GM18951 (cell line): ENCODE measurements at regions not wholly inside any gene's neighbourhood (a gene's known extent, or its start where the extent isn't known, plus 50 kb on each side); places are given as distances from the start of the nearest gene placed in this dataset.

Experiments
- POLR2A ChIP-seq: IDR thresholded peaks from 4 replicates; pipeline ENCODE4 v1.6.1; 2011; ENCODE audit warnings: mild to moderate bottlenecking; ENCODE audit not compliant: insufficient read length, insufficient read depth; ENCODE audit errors: extremely low read depth
- in situ Hi-C: fragments of 300-500 bp; cut with MboI; formaldehyde crosslinking; loops from one replicate; pipeline ENCODE4 v1.12.0; 2022; ENCODE audit warnings: low sequenced_read_pairs, mixed read lengths, inconsistent platforms; ENCODE audit not compliant: unreplicated experiment

DNA sequence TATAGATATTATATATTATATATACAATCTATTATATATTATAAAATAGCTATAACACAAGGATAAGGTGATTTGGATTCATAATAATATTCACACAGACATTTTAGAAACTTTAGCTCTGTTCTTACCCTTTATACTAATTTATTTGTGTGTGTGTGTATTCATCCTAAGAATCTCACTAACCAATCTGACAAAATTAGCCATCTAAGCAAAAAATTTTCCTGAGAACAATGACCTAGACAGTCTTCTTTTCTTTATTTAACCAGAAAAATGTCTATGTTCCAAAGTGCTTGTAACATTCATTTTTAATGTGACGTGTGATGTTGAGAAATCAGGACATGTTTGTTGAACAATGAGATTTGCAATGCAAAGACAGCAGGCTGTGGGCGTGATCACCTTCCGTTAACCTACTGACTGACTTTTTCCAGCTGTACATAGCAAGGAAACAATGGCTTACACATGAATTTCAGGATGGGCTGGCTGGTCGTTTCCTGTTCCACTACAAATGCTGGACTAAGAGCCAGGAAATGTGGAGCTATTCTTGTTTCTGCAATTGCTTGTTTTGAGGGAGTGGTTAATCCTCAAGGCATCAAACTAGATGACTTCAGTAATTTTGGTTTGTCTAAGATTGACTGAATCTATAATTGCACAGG is 634.6 kb upstream of the ARGLU1 start:
- in situ Hi-C loops, result loop anchor here (25.0 kb wide), 2 partner anchors 460 to 960 kb away; no protein-coding TSS in a partner anchor
- TF ChIP-seq POLR2A, result no peak

GRCh38 chr13:107200491-107200890 is 632.6 kb upstream of the ARGLU1 start:
- TF ChIP-seq POLR2A, result no peak
- in situ Hi-C loops, result loop anchor here (25.0 kb wide), 2 partner anchors 462 to 962 kb away; no protein-coding TSS in a partner anchor

DNA sequence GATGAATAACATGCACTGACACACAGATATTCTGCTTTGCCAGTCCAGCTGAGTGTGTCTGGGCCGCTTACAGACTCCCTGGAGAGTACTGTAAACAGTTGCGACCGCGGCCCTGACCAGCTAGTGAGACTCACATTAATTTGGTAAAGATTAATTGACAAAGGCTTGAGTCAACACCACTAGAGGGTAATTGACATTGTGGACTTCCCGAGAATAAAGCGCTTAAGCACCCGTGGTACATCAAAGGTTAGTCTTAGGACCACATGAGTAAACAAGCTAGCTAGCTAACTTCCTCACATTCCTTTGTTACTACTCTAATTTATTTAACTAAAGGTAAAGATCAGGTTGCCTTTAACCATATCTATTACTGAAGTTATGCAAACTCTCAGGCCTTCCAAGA is 624.4 kb upstream of the ARGLU1 start:
- in situ Hi-C loops, result no loop called here
- TF ChIP-seq POLR2A, result no peak

DNA sequence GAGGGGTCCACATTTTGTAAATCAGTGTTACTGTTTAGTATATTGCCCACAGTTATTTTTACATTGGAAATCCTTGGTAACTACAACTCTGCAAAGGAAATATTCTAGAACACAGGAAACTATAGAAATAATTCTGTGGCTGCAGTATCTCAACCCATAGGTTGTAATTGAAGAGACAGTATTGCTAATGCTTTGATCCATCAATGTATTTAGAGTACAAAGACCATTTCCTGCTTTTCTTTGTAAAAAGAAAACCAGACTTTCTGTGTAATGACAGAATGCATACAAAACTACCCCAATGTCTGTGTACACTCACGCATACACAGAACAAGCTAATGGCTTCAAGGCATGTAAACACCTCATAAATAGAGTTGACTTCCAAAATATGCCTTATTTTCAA is 622.1 kb upstream of the ARGLU1 start:
- in situ Hi-C loops, result no loop called here
- no peak for TF ChIP-seq POLR2A

GRCh38 chr13:107185889-107186288 is 618.0 kb upstream of the ARGLU1 start:
- in situ Hi-C loops, result no loop called here
- TF ChIP-seq POLR2A, result no peak

DNA sequence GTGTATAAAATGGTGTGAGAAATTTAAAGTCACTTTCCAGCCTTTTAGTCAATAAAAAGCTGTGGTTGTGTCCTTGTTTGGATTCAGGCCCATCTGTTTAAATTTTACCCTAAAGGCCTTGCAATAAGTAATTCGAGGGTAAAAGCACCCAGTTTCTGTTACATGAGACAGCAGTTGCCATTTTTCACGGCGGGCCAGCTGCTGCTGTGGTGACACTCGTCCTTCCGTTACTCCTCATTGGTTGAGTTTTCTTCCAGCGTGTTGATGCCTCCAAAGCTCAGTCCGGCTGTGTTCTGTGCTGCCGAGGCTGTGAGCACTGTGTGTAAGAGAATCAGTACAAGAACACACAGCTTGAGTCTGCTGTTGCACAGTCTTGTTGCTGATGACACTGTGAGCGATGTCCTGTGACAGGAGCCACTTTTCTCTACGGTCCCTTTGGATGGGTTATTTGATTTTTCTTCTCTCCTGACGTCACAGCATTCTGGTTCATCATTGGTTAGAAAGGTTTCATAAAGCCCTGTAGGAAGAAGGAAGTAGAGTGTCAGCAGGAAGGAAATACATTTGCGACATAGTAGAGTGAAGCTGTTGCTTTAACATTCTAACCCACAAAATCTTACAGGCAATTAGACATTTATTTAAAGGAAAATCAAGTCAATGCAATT is 602.5 kb upstream of the ARGLU1 start:
- no peak for TF ChIP-seq POLR2A
- in situ Hi-C loops, result no loop called here

- no peak for TF ChIP-seq POLR2A
- in situ Hi-C loops, result no loop called here
Observed at GRCh38 chr13:107157271-107157670, 589.3 kb upstream of the ARGLU1 start.

DNA sequence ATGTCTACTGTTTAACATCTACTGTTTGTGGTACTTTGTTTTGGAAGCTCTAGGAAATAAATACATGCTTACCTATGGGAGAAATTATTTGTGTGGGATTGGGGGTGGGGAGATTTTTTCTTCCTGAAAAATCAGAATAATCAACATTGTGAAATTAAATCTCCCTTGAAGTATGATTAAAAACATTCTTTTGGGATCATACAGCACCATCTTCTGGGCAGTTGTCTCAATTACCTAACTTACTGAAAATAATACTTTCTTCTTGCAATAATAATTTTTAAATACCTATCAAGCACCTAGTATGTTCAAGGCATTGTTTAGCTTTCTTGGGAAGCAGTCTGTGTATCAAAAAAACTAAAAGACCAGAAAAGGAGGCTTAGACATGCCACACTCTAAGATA is 576.5 kb upstream of the ARGLU1 start:
- in situ Hi-C loops, result no loop called here
- no peak for TF ChIP-seq POLR2A

GRCh38 chr13:107141767-107142166 is 573.8 kb upstream of the ARGLU1 start:
- in situ Hi-C loops, result no loop called here
- TF ChIP-seq POLR2A, result no peak

- no peak for TF ChIP-seq POLR2A
- in situ Hi-C loops, result no loop called here
Observed at GRCh38 chr13:107139006-107139405, 571.1 kb upstream of the ARGLU1 start.

- TF ChIP-seq POLR2A, result no peak
- in situ Hi-C loops, result no loop called here
Observed at GRCh38 chr13:107138486-107138885, 570.5 kb upstream of the ARGLU1 start.

DNA sequence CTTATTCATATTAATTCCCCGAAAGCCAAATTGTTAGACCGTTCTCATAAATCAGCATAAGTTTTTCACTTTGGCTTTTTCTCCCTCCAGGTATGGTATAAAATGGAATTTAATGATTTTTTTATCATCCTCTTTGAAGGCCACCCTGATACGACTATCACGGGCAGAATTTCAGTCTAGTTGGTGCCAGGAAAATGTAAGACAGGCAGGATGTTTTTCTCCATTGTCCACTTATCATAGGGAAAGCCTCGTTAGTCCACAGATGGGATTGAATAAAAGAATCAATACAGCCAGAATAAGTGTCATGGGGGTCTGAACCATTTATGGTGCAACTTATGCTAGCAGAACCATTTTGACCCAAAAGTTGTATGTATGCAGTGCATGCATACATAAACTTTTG is 566.0 kb upstream of the ARGLU1 start:
- TF ChIP-seq POLR2A, result no peak

GRCh38 chr13:107130566-107130965 is 562.6 kb upstream of the ARGLU1 start:
- no peak for TF ChIP-seq POLR2A
- in situ Hi-C loops, result no loop called here

More for the DNA sequence above, 566.0 kb upstream of the ARGLU1 start:
- in situ Hi-C loops, result no loop called here

- in situ Hi-C loops, result no loop called here
- no peak for TF ChIP-seq POLR2A
Observed at GRCh38 chr13:107124730-107125129, 556.8 kb upstream of the ARGLU1 start.

DNA sequence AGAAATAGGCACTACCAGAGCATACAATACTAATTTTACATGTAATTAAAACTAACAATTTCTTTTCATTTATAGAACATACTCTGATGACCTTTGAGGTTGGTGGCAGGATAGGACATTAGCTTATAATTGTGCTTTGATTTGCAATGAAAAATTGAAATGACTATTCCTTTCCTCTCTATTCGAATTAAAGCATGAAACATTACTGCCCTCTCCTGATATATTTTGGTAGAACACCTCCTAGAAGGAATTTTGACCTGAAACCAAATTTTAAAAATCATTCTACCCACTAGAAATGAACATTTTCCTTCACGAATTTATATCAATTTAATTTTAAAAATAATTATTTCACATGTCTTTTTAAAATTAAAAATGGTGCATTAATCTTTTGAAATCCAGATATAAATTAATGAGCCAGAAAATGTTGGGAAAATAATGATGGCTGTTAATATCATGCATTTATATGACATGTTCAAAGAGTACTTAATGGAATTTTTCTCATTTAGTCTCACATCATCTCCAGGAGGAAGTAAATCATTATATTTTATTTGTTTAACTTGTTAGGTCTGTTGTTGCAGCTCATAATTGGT is 556.3 kb upstream of the ARGLU1 start:
- no peak for TF ChIP-seq POLR2A
- in situ Hi-C loops, result no loop called here
